ENCODE measurements at regions not wholly inside any gene's neighbourhood (a gene's known extent, or its start where the extent isn't known, plus 50 kb on each side); places are given as distances from the start of the nearest gene placed in this dataset.

GRCh38 chr4:56272927-56273326 lies 114.4 kb downstream of the AASDH start:
- TF ChIP-seq CTCF (IDR thresholded peaks at IDR 0.05) (no peak), EZH2phosphoT487 (IDR thresholded peaks at IDR 0.05) (no peak), EZH2 (IDR thresholded peaks at IDR 0.05) (no peak)
